GM12878 (cell line): ENCODE measurements at regions not wholly inside any gene's neighbourhood (a gene's known extent, or its start where the extent isn't known, plus 50 kb on each side); places are given as distances from the start of the nearest gene placed in this dataset.

Experiments used
- ATAC-seq: fragments of 200-7000 bp; cut with Tn5 transposase; 3 replicates; pipeline ENCODE4 v1.9.1; 2020; ENCODE audit warnings: mild to moderate bottlenecking, moderate library complexity
- BruUV-seq: library from RNA; stranded (reverse); fragments of 400-500 nt; replicated peaks from 2 replicates; lab custom pipeline; 2021; lab: Mats Ljungman, UMichigan
- CTCF ChIA-PET: fragments of 300-600 bp; sonication (Branson Sonifier 250); formaldehyde crosslinking; extraction: SDS; loops from one replicate; lab custom pipeline; 2021; ENCODE audit warnings: inconsistent platforms; lab: Yijun Ruan, JAX
- POLR2A ChIA-PET: fragments of 350-600 bp; formaldehyde crosslinking; extraction: SDS; loops from one replicate; lab custom pipeline; 2021; ENCODE audit warnings: inconsistent platforms; lab: Charles Lee
- RAD21 ChIA-PET: fragments of 300-600 bp; sonication (Branson Sonifier 250); formaldehyde crosslinking; loops from one replicate; lab custom pipeline; 2023; ENCODE audit warnings: antibody characterized with exemption; ENCODE audit not compliant: unreplicated experiment; lab: Charles Lee
- SMC1A ChIA-PET: fragments of 300-600 bp; sonication (Branson Sonifier 250); formaldehyde crosslinking; loops from one replicate; lab custom pipeline; 2023; ENCODE audit not compliant: unreplicated experiment, uncharacterized antibody; lab: Charles Lee
- DNase-seq: peaks from one replicate; pipeline ENCODE4 v3.0.0-alpha.2; 2011; ENCODE audit warnings: low read depth, low spot score
- FAIRE-seq: peaks from 3 replicates; lab custom pipeline; 2011; peaks lifted over from hg19 to GRCh38; lab: Jason Lieb, UNC
- H2AFZ ChIP-seq: 2 replicates; pipeline ENCODE4 v1.6.0; 2011; ENCODE audit warnings: low read depth, low read length, control low read depth; ENCODE audit not compliant: control insufficient read depth
- H3K27ac ChIP-seq: 2 replicates; pipeline ENCODE4 v1.5.1; 2011; ENCODE audit warnings: control low read depth; ENCODE audit not compliant: control insufficient read depth, insufficient read depth
- H3K27me3 ChIP-seq, 2 experiments: replicated peaks in 1 of 2; 2 replicates each; pipeline versions ENCODE4 v1.6.0 to v1.6.1; 2011; ENCODE audit warnings: low read length in 1 of 2; ENCODE audit not compliant: control insufficient read depth in 2 of 2, insufficient read depth in 2 of 2
- H3K36me3 ChIP-seq, 2 experiments: 2 replicates each; pipeline ENCODE4 v1.5.1; 2011; ENCODE audit warnings: low read length in 1 of 2; ENCODE audit not compliant: control insufficient read depth in 2 of 2, insufficient read depth in 2 of 2
- H3K4me1 ChIP-seq: 2 replicates; pipeline ENCODE4 v1.6.1; 2011; ENCODE audit warnings: mild to moderate bottlenecking, low read length, moderate library complexity, mixed read lengths; ENCODE audit not compliant: control insufficient read depth, insufficient read depth
- H3K4me2 ChIP-seq: 2 replicates; pipeline ENCODE4 v1.6.0; 2011; ENCODE audit warnings: control low read depth; ENCODE audit not compliant: control insufficient read depth, insufficient read depth
- H3K4me3 ChIP-seq: fragments of 200-600 bp; sonication (generic); 2 replicates; pipeline ENCODE4 v1.5.1; 2016
- H3K79me2 ChIP-seq: 2 replicates; pipeline ENCODE4 v1.6.0; 2011; ENCODE audit warnings: low read length; ENCODE audit not compliant: control insufficient read depth, insufficient read depth
- H3K9ac ChIP-seq: 2 replicates; pipeline ENCODE4 v1.8.0; 2011; ENCODE audit warnings: low read length, control low read depth, mixed read lengths; ENCODE audit not compliant: control insufficient read depth, insufficient read depth
- H3K9me3 ChIP-seq: replicated peaks from 3 replicates; pipeline ENCODE4 v1.5.1; 2011; ENCODE audit warnings: mild to moderate bottlenecking, low read length; ENCODE audit not compliant: control insufficient read depth, insufficient read depth
- H4K20me1 ChIP-seq: 2 replicates; pipeline ENCODE4 v1.6.0; 2011; ENCODE audit not compliant: control insufficient read depth, insufficient read depth
- BCL11A ChIP-seq: IDR thresholded peaks from 2 replicates; pipeline ENCODE4 v1.6.1; 2011; ENCODE audit warnings: low read depth, low read length
- EED ChIP-seq: sonication (generic); IDR thresholded peaks from 2 replicates; pipeline ENCODE4 v1.6.1; 2016; ENCODE audit warnings: antibody characterized with exemption, low read depth
- EP300 ChIP-seq, 2 experiments: fragments of 150-350 bp in 1 of 2; IDR thresholded peaks; 2 replicates each; pipeline ENCODE4 v1.6.1; 2011 to 2012; ENCODE audit warnings: low read depth in 2 of 2, low read length in 2 of 2, borderline replicate concordance in 1 of 2, improper control_type of control experiment in 1 of 2, inconsistent platforms in 1 of 2; ENCODE audit not compliant: control insufficient read depth in 1 of 2
- ESRRA ChIP-seq: IDR thresholded peaks from 2 replicates; pipeline ENCODE4 v1.6.1; 2012; ENCODE audit warnings: mild to moderate bottlenecking, low read length, improper control_type of control experiment
- NFYB ChIP-seq: IDR thresholded peaks from 2 replicates; pipeline ENCODE4 v1.6.1; 2011; ENCODE audit warnings: low read depth, mild to moderate bottlenecking, low read length, improper control_type of control experiment, moderate library complexity; ENCODE audit not compliant: insufficient read depth
- SIN3A ChIP-seq: IDR thresholded peaks from 2 replicates; pipeline ENCODE4 v1.6.1; 2012; ENCODE audit warnings: low read depth, low read length, improper control_type of control experiment
- SMAD1 ChIP-seq: fragments of 450-650 bp; IDR thresholded peaks from 2 replicates; pipeline ENCODE4 v1.6.1; 2018; ENCODE audit warnings: mild to moderate bottlenecking, low read depth; ENCODE audit not compliant: partially characterized antibody
- SMARCA5 ChIP-seq: fragments of 450-650 bp; IDR thresholded peaks from 2 replicates; pipeline ENCODE4 v1.6.1; 2017; ENCODE audit warnings: mild to moderate bottlenecking
- SRF ChIP-seq, 2 experiments: IDR thresholded peaks; 2 replicates each; pipeline ENCODE4 v1.6.1; 2011; ENCODE audit warnings: low read depth in 2 of 2, low read length in 2 of 2, mild to moderate bottlenecking in 1 of 2, moderate library complexity in 1 of 2
- ZNF384 ChIP-seq: IDR thresholded peaks from 2 replicates; pipeline ENCODE4 v1.6.1; 2012; ENCODE audit warnings: low read depth, mild to moderate bottlenecking, low read length, improper control_type of control experiment, borderline replicate concordance
- ZNF622 ChIP-seq: fragments of 450-650 bp; IDR thresholded peaks from 2 replicates; pipeline ENCODE4 v1.6.1; 2017; ENCODE audit warnings: mild to moderate bottlenecking, inconsistent platforms
- WGBS: methylation state at CpG from one replicate; pipeline ENCODE4 v1.1.6; 2016; ENCODE audit warnings: low lambda C conversion rate; ENCODE audit not compliant: insufficient replicate concordance, insufficient coverage; ENCODE audit errors: missing lambda C conversion rate; 5-methylcytosine and 5-hydroxymethylcytosine counted together
- in situ Hi-C: fragments of 300-500 bp; cut with MboI; formaldehyde crosslinking; loops from 9 replicates; pipeline ENCODE4 v1.14.3; 2018; ENCODE audit warnings: mixed read lengths
- intact Hi-C: fragments of 100-400 bp; cut with micrococcal nuclease; formaldehyde crosslinking; loops from one replicate; pipeline ENCODE4 v1.14.2; 2022; ENCODE audit not compliant: unreplicated experiment
- TF ChIP-seq, protein P1 (sequence below): fragments of 450-650 bp; IDR thresholded peaks from 2 replicates; pipeline ENCODE4 v1.6.1; 2017; ENCODE audit warnings: mild to moderate bottlenecking
- TF ChIP-seq, protein P2 (sequence below): fragments of 450-650 bp; IDR thresholded peaks from 2 replicates; pipeline ENCODE4 v1.6.1; 2017; ENCODE audit warnings: low read depth, mild to moderate bottlenecking, moderate library complexity
- TF ChIP-seq, protein P3 (sequence below): IDR thresholded peaks from 2 replicates; pipeline ENCODE4 v1.6.1; 2011; ENCODE audit warnings: low read depth, mild to moderate bottlenecking, low read length, moderate library complexity, borderline replicate concordance; ENCODE audit errors: extremely low read depth

DNA sequence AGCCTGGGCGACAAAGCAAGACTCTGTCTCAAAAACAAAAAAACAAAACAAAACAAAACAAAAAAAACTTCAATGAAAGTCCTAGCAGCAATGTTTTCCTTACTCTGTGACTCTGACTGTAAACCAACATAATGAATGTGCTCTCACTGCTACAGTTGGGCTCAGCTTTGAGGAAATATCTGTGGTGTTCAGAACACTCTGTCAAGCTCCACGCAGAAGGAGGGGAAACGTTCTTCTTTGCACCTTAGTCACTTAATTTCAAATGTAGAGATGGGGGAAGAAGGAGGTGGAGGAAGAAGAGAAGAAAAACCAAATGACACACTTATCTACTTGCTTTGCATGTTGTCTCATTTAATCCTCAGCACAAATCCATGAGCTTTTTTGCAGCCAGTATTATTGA, 107.1 kb upstream of the UBE3A start:
- Histone ChIP-seq H3K4me2 (no peak overlapping the region), H4K20me1 (no peaks in the 10 kb centered on the region), H3K27me3 (no peaks in the 10 kb centered on the region), H3K4me3 (no peak overlapping the region), H3K9me3 (no peaks in the 10 kb centered on the region; the same call in 2 of the 3 replicates), H3K79me2 (no peaks in the 10 kb centered on the region), H3K9ac (no peak overlapping the region), H3K4me1 (no peaks in the 10 kb centered on the region), H2AFZ (no peak overlapping the region), H3K27ac (no peak overlapping the region), H3K36me3 (no peaks in the 10 kb centered on the region)
- ChIA-PET POLR2A (no interaction called here), RAD21 (no interaction called here), SMC1A (no interaction called here), CTCF (no interaction called here)
- 35% methylated on average over 3 of the region's 3 CpGs for WGBS
- TF ChIP-seq SRF (IDR thresholded peaks at IDR 0.05; ENCODE audit: low read depth in 2 of 2, low read length in 2 of 2) (no peak), ESRRA (no peak), SMAD1 (no peak), ZNF384 (no peak), NFYB (no peak), BCL11A (no peak), EP300 (IDR thresholded peaks at IDR 0.05; ENCODE audit: borderline replicate concordance in 1 of 2, control insufficient read depth in 1 of 2, low read depth in 2 of 2, low read length in 2 of 2) (no peak), EED (no peak), SMARCA5 (no peak), ZNF622 (no peak), SIN3A (no peak)
- TF ChIP-seq, protein P1, sequence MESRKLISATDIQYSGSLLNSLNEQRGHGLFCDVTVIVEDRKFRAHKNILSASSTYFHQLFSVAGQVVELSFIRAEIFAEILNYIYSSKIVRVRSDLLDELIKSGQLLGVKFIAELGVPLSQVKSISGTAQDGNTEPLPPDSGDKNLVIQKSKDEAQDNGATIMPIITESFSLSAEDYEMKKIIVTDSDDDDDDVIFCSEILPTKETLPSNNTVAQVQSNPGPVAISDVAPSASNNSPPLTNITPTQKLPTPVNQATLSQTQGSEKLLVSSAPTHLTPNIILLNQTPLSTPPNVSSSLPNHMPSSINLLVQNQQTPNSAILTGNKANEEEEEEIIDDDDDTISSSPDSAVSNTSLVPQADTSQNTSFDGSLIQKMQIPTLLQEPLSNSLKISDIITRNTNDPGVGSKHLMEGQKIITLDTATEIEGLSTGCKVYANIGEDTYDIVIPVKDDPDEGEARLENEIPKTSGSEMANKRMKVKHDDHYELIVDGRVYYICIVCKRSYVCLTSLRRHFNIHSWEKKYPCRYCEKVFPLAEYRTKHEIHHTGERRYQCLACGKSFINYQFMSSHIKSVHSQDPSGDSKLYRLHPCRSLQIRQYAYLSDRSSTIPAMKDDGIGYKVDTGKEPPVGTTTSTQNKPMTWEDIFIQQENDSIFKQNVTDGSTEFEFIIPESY: no peak
- TF ChIP-seq, protein P2, sequence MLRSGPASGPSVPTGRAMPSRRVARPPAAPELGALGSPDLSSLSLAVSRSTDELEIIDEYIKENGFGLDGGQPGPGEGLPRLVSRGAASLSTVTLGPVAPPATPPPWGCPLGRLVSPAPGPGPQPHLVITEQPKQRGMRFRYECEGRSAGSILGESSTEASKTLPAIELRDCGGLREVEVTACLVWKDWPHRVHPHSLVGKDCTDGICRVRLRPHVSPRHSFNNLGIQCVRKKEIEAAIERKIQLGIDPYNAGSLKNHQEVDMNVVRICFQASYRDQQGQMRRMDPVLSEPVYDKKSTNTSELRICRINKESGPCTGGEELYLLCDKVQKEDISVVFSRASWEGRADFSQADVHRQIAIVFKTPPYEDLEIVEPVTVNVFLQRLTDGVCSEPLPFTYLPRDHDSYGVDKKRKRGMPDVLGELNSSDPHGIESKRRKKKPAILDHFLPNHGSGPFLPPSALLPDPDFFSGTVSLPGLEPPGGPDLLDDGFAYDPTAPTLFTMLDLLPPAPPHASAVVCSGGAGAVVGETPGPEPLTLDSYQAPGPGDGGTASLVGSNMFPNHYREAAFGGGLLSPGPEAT: no peak
- TF ChIP-seq, protein P3, sequence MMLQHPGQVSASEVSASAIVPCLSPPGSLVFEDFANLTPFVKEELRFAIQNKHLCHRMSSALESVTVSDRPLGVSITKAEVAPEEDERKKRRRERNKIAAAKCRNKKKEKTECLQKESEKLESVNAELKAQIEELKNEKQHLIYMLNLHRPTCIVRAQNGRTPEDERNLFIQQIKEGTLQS: no peak
- ATAC-seq (no peak), FAIRE-seq (no peak), DNase-seq (no peak)
- in situ Hi-C loops (no loop called here), intact Hi-C loops (no loop called here)
- no TSS peak for BruUV-seq
